Stimulated activated CD8-positive, alpha-beta memory T cell treated with anti-CD3 and anti-CD28 coated beads, Interleukin-2, amount 100 ng/mL, for 48 hours (primary cell): ENCODE measurements at regions not wholly inside any gene's neighbourhood (a gene's known extent, or its start where the extent isn't known, plus 50 kb on each side); places are given as distances from the start of the nearest gene placed in this dataset.
"Not testable (repeated sequence)": the region's sequence is repeated elsewhere in the genome, so short reads cannot be mapped to it uniquely, and the experiment has no call there.

Source experiments
- DNase-seq, 2 donors: peaks; one replicate each; pipeline ENCODE4 v3.0.0-alpha.2; 2020; ENCODE audit warnings: low read depth in 2 of 2

GRCh38 chr11:103805688-103806009 is 230.8 kb upstream of the DDI1 start:
- DNase-seq: no peak

GRCh38 chr11:103806130-103806895 is 230.1 kb upstream of the DDI1 start:
- DNase-seq: no peak

DNA sequence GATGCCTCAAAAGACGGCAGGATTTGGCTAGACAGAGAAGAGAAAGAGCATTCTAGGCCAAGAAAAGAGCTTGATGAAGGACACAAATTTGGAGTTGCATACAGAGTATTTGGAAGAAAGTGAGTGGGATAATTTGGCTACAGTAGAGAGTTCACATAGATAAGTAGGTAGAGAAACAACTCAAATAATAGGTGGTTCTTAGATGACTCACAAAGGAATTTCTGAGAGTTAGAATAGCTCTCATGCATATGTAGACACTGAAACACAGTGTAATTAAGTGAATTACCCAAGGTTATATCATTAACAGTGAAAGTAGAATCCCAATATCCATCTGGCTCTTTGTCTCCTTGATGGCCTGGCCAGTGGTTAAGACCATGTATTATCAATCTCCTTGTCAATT is 228.6 kb upstream of the DDI1 start:
- no peak for DNase-seq

- no peak for DNase-seq
Observed at GRCh38 chr11:103808252-103808651, 228.2 kb upstream of the DDI1 start.

DNA sequence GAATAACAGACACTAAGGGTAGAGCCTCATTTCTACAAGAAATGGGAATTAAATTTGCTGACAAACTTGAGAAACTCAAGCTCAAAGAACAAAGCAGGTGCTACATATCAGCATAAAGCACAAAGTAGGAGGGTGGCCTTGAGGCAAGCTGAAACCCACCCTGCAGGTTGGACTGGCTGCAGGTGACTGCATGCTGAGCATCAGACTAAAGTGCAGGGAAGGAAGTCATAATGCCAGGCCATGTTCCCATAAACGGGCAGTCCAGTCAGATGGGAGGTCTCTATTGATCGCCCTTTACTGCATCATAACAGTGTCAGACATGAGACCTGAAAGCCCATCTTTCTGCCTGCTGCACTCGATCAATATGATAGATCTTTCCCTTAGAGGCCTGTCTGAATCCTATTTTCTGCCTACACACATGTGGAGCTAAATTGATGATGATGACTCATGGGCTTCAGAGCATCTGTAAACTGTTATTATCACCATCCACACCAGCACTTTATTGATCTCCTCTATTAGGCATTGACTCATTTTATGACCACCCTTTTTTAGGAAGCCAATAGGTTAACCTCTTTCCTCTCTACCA is 224.5 kb upstream of the DDI1 start:
- DNase-seq: no peak

DNA sequence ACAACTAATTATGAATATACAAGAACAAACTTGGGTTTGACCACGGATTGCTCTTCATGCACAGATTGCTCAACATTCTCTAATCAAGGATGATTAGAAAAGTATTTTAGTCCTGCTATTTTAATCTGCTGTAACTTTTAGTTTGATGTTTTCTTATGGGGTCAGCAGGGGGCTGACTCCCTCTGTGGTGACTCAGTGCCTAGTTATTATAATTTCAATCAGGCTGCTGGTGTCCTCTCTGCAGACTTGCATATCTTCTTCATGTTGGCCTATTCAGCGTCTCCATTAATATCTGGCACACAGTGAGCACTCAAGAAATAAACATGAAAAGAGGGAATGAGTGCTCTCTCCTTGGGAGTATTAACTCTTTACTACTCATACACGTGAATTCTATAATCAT is 223.8 kb upstream of the DDI1 start:
- no peak for DNase-seq

DNA sequence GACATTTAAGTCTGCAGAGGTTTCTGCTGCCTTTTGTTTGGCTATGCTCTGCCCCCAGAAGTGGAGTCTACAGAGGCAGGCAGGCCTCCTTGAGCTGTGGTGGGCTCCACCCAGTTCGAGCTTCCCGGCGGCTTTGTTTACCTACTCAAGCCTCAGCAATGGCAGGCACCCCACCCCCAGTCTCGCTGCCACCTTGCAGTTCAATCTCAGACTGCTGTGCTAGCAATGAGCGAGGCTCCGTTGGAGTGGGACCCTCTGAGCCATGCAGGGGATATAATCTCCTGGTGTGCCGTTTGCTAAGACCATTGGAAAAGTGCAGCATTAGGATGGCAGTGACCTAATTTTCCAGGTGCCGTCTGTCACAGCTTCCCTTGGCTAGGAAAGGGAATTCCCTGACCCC is 216.1 kb upstream of the DDI1 start:
- not testable (repeated sequence) for DNase-seq

- DNase-seq: no peak
Observed at GRCh38 chr11:103824116-103824515, 212.3 kb upstream of the DDI1 start.

DNA sequence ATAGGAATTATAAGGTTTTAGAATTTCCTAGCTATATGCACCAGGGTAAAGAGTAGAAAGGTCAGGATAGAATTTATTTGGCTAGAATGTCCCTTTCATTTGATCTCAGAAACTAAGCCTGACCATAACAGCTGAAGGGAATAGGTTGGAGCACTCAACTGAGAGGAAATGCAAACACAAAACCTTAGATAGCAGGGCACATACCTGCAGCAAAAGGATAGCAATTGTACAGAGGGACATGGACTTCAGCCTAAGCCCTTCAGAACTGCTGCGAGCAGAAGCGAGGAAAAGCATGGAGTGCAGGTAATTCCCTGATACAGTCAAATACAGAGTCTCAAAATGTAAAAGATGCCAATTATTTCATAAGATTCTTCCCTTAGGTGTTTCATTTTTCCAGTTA is 211.0 kb upstream of the DDI1 start:
- DNase-seq: no peak

- no peak for DNase-seq
Observed at GRCh38 chr11:103826856-103827255, 209.6 kb upstream of the DDI1 start.

DNA sequence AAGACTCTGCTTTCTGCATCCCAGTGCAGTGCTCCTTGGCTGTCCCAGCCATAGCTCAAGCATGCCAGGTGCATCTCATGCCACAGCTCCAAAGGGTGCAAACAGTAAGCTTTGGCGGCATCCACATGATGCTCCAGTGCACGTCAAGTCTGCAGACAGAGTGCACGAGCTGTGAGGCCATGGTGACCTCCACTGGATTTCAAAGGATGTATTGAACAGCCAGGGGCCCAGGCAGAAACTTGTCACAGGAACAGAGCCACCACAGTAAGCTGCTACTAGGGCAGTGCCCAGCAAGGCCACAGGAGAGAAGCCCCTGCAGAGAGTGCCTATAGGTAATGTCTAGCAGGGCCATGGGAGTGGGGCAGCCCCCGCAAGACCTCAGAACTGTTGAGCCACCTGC is 206.8 kb upstream of the DDI1 start:
- no peak for DNase-seq

GRCh38 chr11:103830205-103830604 is 206.2 kb upstream of the DDI1 start:
- DNase-seq: no peak

- DNase-seq: no peak
Observed at GRCh38 chr11:103832762-103833161, 203.7 kb upstream of the DDI1 start.

DNA sequence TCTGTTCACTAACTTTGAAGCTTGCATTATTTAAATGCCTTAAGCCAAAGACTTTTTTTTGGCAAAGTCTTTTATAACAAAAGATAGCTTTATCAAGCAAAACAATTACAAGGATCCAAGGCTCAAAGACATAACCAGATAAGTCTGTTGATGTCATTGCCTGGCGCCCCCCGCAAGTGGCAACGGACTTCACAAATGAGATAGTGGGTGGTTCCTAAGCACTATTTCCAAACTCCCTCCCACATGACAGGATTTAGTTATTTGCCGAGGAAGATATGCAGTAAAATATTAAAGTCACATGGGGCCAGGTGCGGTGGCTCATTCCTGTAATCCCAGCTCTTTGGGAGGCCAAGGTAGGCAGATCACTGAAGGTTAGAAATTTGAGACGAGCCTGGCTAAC is 194.2 kb upstream of the DDI1 start:
- no peak for DNase-seq

- no peak for DNase-seq
Observed at GRCh38 chr11:103842795-103843194, 193.6 kb upstream of the DDI1 start.

GRCh38 chr11:103844327-103845215 is 191.9 kb upstream of the DDI1 start:
- DNase-seq: no peak

DNA sequence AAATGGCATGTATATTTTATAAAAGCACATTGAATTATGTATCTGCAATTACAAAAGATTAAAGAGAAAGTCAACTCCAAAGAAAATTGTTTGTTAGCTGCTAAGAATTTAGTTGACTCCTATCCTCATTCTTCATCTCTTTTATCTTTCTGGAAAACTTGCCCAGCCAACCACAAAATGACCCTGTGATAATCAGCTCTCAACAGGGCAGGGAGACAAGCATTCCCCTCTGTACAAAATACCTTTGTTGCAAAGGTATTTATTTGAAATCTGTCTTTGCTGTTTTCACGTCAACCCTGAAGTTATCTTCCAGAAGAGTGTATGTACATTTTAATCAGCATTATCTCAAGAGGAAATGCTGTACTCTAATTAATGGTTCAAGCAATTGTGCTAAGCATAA is 191.1 kb upstream of the DDI1 start:
- no peak for DNase-seq

- DNase-seq: no peak
Observed at GRCh38 chr11:103848686-103849085, 187.8 kb upstream of the DDI1 start.

DNA sequence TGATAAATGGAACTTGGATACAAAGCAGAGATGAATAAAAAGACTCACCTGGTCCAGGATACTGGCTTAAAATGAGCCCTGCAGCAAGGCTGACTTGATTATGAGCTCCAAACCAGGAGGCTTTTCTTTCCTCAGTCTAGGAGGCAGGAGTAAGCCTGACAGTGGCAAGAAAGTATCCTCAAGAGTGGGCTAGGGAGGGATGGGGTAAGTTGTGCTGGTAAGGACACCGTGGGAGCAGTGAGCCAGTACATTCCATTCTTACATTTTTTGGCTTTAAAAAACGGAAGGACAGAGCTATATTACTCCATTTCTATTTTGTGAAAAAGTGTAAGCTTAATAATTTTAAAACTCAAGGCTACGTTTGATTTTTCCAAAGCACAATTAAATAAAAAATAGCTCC is 187.1 kb upstream of the DDI1 start:
- DNase-seq: no peak

GRCh38 chr11:103850419-103851165 is 185.8 kb upstream of the DDI1 start:
- DNase-seq: no peak

- DNase-seq: no peak
Observed at GRCh38 chr11:103851166-103851651, 185.2 kb upstream of the DDI1 start.
